Medulla oblongata (tissue), 1 donor: ENCODE measurements at regions not wholly inside any gene's neighbourhood (a gene's known extent, or its start where the extent isn't known, plus 50 kb on each side); places are given as distances from the start of the nearest gene placed in this dataset.

ENCODE experiments used
- DNase-seq: peaks from one replicate; pipeline ENCODE4 v3.0.0-alpha.2; 2015; ENCODE audit errors: extremely low spot score

GRCh38 chr5:30069441-30070263 is 1123.8 kb upstream of the CDH6 start:
- DNase-seq: no peak

- no peak for DNase-seq
Observed at GRCh38 chr5:30063503-30063902, 1130.0 kb upstream of the CDH6 start.

GRCh38 chr5:30051976-30052375 is 1141.5 kb upstream of the CDH6 start:
- no peak for DNase-seq

GRCh38 chr5:30050056-30050815 is 1143.2 kb upstream of the CDH6 start:
- peak; percentile 29 for DNase-seq

- no peak for DNase-seq
Observed at GRCh38 chr5:30042677-30043076, 1150.8 kb upstream of the CDH6 start.

- DNase-seq: no peak
Observed at GRCh38 chr5:30041831-30042385, 1151.6 kb upstream of the CDH6 start.

GRCh38 chr5:30041291-30041690 is 1152.2 kb upstream of the CDH6 start:
- no peak for DNase-seq

GRCh38 chr5:30040488-30041118 is 1152.9 kb upstream of the CDH6 start:
- peak; percentile 86 for DNase-seq

GRCh38 chr5:30039379-30039778 is 1154.1 kb upstream of the CDH6 start:
- DNase-seq: no peak

- DNase-seq: no peak
Observed at GRCh38 chr5:30034870-30035269, 1158.6 kb upstream of the CDH6 start.

GRCh38 chr5:30030101-30030500 is 1163.4 kb upstream of the CDH6 start:
- DNase-seq: no peak

GRCh38 chr5:30001826-30002225 is 1191.7 kb upstream of the CDH6 start:
- DNase-seq: no peak

GRCh38 chr5:30000231-30000630 is 1193.3 kb upstream of the CDH6 start:
- DNase-seq: no peak

- no peak for DNase-seq
Observed at GRCh38 chr5:29995154-29995553, 1198.3 kb upstream of the CDH6 start.

- no peak for DNase-seq
Observed at GRCh38 chr5:29994519-29994918, 1199.0 kb upstream of the CDH6 start.

- no peak for DNase-seq
Observed at GRCh38 chr5:29993286-29993685, 1200.2 kb upstream of the CDH6 start.

- DNase-seq: no peak
Observed at GRCh38 chr5:29992248-29992647, 1201.2 kb upstream of the CDH6 start.

GRCh38 chr5:29990681-29991080 is 1202.8 kb upstream of the CDH6 start:
- DNase-seq: no peak

- no peak for DNase-seq
Observed at GRCh38 chr5:29984156-29984540, 1209.3 kb upstream of the CDH6 start.

- DNase-seq: no peak
Observed at GRCh38 chr5:29983528-29984155, 1209.8 kb upstream of the CDH6 start.

- DNase-seq: no peak
Observed at GRCh38 chr5:29982457-29982856, 1211.0 kb upstream of the CDH6 start.

- DNase-seq: no peak
Observed at GRCh38 chr5:29972597-29972996, 1220.9 kb upstream of the CDH6 start.
